Choroid plexus epithelial cell (primary cell): ENCODE measurements at regions not wholly inside any gene's neighbourhood (a gene's known extent, or its start where the extent isn't known, plus 50 kb on each side); places are given as distances from the start of the nearest gene placed in this dataset.

ENCODE experiments used
- DNase-seq: peaks from one replicate; pipeline ENCODE4 v3.0.0-alpha.2; 2010; ENCODE audit warnings: low read depth
- H3K4me3 ChIP-seq: 2 replicates; pipeline ENCODE4 v1.5.1; 2011; ENCODE audit warnings: low read depth, mild to moderate bottlenecking, control low read depth, low read length, moderate library complexity
- TF ChIP-seq, protein P1 (sequence below): conservative IDR thresholded peaks from 2 replicates; pipeline ENCODE4 v1.5.1; 2011; ENCODE audit warnings: low read depth, mild to moderate bottlenecking, control low read depth, inconsistent platforms, low read length, moderate library complexity

DNA sequence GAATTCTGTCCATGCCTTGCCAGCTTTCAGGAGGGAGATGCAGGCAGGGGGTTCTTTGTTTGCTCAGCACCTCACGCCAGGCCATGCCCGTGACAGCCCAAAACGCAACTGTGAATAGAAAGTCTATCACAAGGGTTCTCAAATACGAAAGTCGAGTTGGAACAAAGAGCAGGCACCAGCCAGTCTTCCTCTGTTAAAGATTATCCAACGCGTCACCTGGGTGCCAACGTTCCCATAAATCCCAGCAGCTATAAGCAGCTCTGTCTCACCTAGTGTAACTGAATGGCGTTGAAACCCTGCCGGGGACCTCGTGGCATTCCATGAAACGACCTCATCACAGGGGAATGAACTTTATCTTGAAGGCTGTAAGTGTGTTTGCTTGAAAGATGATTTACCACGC lies 84.8 kb upstream of the GATA6 start:
- DNase-seq = no peak
- no peak overlapping the region for H3K4me3 ChIP-seq
- TF ChIP-seq, protein P1, sequence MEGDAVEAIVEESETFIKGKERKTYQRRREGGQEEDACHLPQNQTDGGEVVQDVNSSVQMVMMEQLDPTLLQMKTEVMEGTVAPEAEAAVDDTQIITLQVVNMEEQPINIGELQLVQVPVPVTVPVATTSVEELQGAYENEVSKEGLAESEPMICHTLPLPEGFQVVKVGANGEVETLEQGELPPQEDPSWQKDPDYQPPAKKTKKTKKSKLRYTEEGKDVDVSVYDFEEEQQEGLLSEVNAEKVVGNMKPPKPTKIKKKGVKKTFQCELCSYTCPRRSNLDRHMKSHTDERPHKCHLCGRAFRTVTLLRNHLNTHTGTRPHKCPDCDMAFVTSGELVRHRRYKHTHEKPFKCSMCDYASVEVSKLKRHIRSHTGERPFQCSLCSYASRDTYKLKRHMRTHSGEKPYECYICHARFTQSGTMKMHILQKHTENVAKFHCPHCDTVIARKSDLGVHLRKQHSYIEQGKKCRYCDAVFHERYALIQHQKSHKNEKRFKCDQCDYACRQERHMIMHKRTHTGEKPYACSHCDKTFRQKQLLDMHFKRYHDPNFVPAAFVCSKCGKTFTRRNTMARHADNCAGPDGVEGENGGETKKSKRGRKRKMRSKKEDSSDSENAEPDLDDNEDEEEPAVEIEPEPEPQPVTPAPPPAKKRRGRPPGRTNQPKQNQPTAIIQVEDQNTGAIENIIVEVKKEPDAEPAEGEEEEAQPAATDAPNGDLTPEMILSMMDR = no peak

DNA sequence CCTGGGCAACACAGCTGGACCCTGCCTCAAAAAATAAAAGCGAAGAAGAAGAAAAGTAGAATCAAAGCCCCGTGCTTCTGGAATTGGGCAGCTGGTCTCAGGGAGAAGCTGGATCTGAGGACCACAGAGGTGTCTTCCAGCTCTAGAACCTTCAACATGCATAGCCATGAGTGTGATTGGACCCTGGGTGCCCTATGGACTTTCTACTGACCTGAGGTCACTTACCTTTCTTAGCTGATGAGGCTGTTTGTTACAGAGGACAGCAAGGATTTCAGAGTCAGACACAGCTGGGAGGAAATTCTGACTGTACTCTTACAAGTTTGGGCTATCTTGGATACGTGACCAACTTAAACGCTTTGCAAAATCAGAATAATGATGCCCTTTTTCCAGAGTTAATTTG lies 82.4 kb upstream of the GATA6 start:
- H3K4me3 ChIP-seq = no peak overlapping the region
- no peak for DNase-seq
- TF ChIP-seq, protein P1 = no peak

DNA sequence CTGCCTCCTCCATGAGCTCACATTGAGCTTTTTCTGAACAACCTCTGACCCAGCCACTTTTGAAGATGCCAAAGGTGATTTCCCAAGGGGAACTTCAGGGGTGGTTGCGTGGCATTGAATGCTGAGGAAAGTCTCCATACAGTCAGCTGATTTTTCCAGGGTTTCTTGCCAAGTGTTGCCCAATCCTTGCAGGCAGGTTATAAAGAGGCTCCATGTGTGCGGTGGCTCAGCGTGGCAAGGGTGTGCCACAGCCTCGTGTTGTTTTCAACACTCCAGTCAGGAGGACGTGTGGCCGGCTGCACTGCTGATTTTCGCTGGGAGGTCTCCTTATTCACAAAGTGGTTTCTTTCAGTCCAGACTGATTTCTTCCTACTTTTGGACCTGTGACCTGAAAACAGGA lies 81.4 kb upstream of the GATA6 start:
- TF ChIP-seq, protein P1 = no peak
- no peak for DNase-seq
- H3K4me3 ChIP-seq = no peak overlapping the region

DNA sequence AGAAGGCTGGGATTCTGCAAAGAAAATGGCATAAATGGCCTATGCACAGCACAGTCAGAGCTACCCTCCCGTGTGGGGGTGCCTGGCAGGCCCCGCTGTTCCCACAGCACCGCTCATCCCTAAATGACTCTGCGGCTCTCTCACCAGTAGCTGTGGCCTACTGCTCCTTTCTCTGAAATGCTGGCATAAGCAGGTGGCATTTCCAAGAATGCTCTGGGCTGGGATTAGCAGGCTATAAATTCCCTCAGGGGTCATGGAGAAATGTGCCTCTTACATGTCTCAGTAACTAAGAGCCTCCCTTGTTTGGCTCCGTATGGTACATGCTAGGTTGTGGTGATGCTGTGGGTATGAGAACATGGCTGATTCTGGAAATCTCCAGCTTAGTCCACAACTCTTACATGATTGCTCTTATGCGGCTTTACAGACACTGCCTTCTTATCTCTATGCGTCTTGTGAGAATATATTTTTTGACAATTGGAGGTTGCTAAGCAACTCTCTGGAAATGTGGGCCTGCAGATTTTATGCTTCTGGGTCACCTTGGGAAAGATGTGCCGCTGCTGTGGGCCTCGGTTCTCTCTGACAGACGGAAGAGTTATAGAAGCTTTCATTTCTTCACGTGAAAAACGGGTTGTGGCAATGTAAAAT lies 80.3 kb upstream of the GATA6 start:
- TF ChIP-seq, protein P1 = no peak
- no peak overlapping the region for H3K4me3 ChIP-seq
- DNase-seq = no peak

DNA sequence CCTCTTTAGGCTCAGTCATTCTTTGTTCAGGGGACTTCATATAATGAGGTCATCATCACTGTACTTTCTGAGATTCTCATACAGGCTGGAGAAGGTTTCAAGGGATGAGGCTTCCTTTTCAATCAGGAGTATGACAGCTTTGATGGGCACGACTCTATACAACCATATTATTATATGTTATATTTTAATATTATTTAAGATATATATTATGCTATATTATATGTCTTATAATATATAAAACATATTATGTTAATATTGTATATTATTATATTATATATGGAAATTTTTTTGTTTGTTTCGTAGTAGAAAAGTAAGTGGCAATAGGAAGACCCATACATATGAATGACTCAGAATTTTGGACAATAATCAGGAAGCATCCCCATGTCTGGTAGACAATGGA lies 78.0 kb upstream of the GATA6 start:
- TF ChIP-seq, protein P1 = no peak
- DNase-seq = no peak
- H3K4me3 ChIP-seq = no peak overlapping the region

DNA sequence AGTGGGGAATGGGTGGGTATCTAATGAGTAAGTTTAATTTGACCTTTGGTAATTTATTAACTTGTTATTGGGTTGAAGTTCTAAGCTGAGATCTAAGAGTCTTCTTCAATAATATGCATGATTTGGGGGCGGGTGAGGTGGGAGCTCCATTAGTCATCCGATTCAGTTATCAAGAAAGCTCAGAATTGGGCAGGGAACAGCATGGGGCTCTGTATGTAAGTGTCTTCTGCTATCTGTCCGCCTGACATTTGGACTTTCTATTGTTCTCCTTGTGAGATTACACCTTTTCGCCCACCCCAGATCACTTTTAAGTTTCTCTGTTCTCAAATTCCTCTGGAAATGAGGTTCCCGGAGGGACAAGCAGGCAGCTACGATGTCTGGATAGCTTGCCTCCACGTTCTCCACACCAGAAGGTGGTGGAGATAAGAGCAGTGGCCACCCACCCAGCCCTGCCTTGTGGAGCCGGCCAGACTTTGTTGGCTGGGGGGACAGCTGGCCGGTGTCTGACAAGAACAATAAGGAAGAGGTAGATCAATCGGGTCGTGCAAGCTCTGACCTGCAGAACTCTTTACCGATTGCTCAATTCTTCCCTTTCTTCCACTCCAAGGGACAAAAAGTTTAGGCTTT lies 75.5 kb upstream of the GATA6 start:
- no peak for DNase-seq
- no peak overlapping the region for H3K4me3 ChIP-seq
- TF ChIP-seq, protein P1 = no peak

DNA sequence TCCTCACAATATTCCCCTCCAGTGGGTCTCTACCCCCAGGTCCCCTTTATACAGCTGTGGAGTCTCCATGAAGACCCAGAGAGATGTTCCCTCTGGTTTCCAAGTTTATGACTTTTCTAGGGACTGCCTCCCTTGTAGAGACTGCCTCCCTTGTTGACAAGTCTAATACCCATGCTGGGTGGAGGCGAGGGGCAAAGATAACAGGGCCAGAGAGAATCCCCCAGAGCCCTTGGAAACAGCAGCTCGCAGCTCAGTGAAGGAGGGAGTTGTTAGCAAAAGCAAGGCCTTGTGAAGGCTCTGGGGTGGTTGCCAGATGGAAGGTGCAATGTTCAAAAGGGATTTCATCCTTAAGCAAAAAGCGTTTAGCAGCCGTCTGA lies 75.0 kb upstream of the GATA6 start:
- TF ChIP-seq, protein P1 = no peak
- no peak for DNase-seq
- H3K4me3 ChIP-seq = no peak overlapping the region
